IMR-90 (cell line): ENCODE measurements at regions not wholly inside any gene's neighbourhood (a gene's known extent, or its start where the extent isn't known, plus 50 kb on each side); places are given as distances from the start of the nearest gene placed in this dataset.
A peak's percentile ranks its signal among the peaks of the same experiment; 100 is the strongest.

ENCODE experiments used
- ATAC-seq: fragments of 200-7000 bp; cut with Tn5 transposase; 2 replicates; pipeline ENCODE4 v1.9.1; 2020; ENCODE audit warnings: low read depth, mild to moderate bottlenecking, moderate library complexity
- BruUV-seq: library from RNA; stranded (reverse); fragments of 400-500 nt; replicated peaks from 2 replicates; lab custom pipeline; 2021; lab: Mats Ljungman, UMichigan
- CTCF ChIA-PET: fragments of 300-600 bp; formaldehyde crosslinking; extraction: SDS; loops from one replicate; lab custom pipeline; 2021; ENCODE audit warnings: antibody characterized with exemption; lab: Yijun Ruan, JAX
- POLR2A ChIA-PET: fragments of 300-600 bp; sonication (Branson Sonifier 250); formaldehyde crosslinking; loops from one replicate; lab custom pipeline; 2022; ENCODE audit warnings: antibody characterized with exemption; ENCODE audit not compliant: unreplicated experiment; lab: Charles Lee
- DNase-seq: peaks from one replicate; pipeline ENCODE4 v3.0.0; 2013
- H2AFZ ChIP-seq: replicated peaks from 2 replicates; pipeline ENCODE3; 2013; ENCODE audit warnings: low read length, mild to moderate bottlenecking; ENCODE audit not compliant: poor library complexity
- H2AK5ac ChIP-seq: 2 replicates; pipeline ENCODE4 v1.6.1; 2013; ENCODE audit warnings: low read depth, low read length, inconsistent platforms
- H2AK9ac ChIP-seq: replicated peaks from 2 replicates; pipeline ENCODE3; 2013; ENCODE audit warnings: mild to moderate bottlenecking, low read depth, low read length, moderate library complexity; ENCODE audit not compliant: poor library complexity
- H2BK120ac ChIP-seq: 2 replicates; pipeline ENCODE4 v1.6.1; 2013; ENCODE audit warnings: low read depth, low read length, inconsistent platforms
- H2BK15ac ChIP-seq: 3 replicates; pipeline ENCODE4 v1.6.1; 2013; ENCODE audit warnings: low read depth, low read length, inconsistent platforms
- H2BK20ac ChIP-seq: 2 replicates; pipeline ENCODE4 v1.6.1; 2013; ENCODE audit warnings: low read depth, mild to moderate bottlenecking, inconsistent platforms, low read length, moderate library complexity
- H2BK5ac ChIP-seq: 2 replicates; pipeline ENCODE4 v1.6.1; 2013; ENCODE audit warnings: mild to moderate bottlenecking, low read depth, low read length, inconsistent platforms; ENCODE audit not compliant: poor library complexity, severe bottlenecking
- H3K14ac ChIP-seq: replicated peaks from 2 replicates; pipeline ENCODE4 v1.6.1; 2013; ENCODE audit warnings: low read depth, low read length, inconsistent platforms
- H3K18ac ChIP-seq: 2 replicates; pipeline ENCODE4 v1.6.1; 2013; ENCODE audit warnings: low read depth, low read length, control low read depth
- H3K23ac ChIP-seq: 2 replicates; pipeline ENCODE4 v1.6.1; 2013; ENCODE audit warnings: low read depth, low read length, inconsistent platforms
- H3K27ac ChIP-seq: 2 replicates; pipeline ENCODE4 v1.5.1; 2013; ENCODE audit warnings: mild to moderate bottlenecking, control low read depth, low read length; ENCODE audit not compliant: insufficient read depth
- H3K27me3 ChIP-seq: 2 replicates; pipeline ENCODE4 v1.6.1; 2013; ENCODE audit warnings: low read length; ENCODE audit not compliant: control insufficient read depth, insufficient read depth
- H3K36me3 ChIP-seq: 2 replicates; pipeline ENCODE4 v1.6.1; 2013; ENCODE audit warnings: low read length, mixed read lengths; ENCODE audit not compliant: control insufficient read depth, insufficient read depth
- H3K4ac ChIP-seq: 2 replicates; pipeline ENCODE4 v1.6.1; 2013; ENCODE audit warnings: low read depth, low read length, inconsistent platforms
- H3K4me1 ChIP-seq: 2 replicates; pipeline ENCODE4 v1.6.1; 2013; ENCODE audit warnings: low read length, mixed read lengths; ENCODE audit not compliant: control insufficient read depth, insufficient read depth
- H3K4me2 ChIP-seq: 2 replicates; pipeline ENCODE4 v1.6.1; 2013; ENCODE audit warnings: low read depth, mild to moderate bottlenecking, control low read depth, low read length, moderate library complexity
- H3K4me3 ChIP-seq: 2 replicates; pipeline ENCODE4 v1.5.1; 2013; ENCODE audit warnings: low read depth, mild to moderate bottlenecking, control low read depth, low read length, moderate library complexity; ENCODE audit not compliant: insufficient read depth
- H3K56ac ChIP-seq: 2 replicates; pipeline ENCODE4 v1.6.1; 2013; ENCODE audit warnings: low read length, inconsistent platforms; ENCODE audit not compliant: insufficient read depth; ENCODE audit errors: extremely low read depth
- H3K79me1 ChIP-seq, 2 experiments: 2 replicates each; pipeline ENCODE4 v1.6.1; 2013; ENCODE audit warnings: low read length in 2 of 2, inconsistent platforms in 1 of 2, low read depth in 1 of 2
- H3K9ac ChIP-seq: 2 replicates; pipeline ENCODE4 v1.6.1; 2013; ENCODE audit warnings: low read depth, low read length, control low read depth
- H3K9me1 ChIP-seq: 2 replicates; pipeline ENCODE4 v1.6.1; 2013; ENCODE audit warnings: low read length, inconsistent platforms; ENCODE audit not compliant: insufficient read depth
- H3K9me3 ChIP-seq: 2 replicates; pipeline ENCODE4 v1.6.1; 2013; ENCODE audit warnings: low read length; ENCODE audit not compliant: control insufficient read depth, insufficient read depth
- H4K20me1 ChIP-seq: 2 replicates; pipeline ENCODE4 v1.6.1; 2013; ENCODE audit warnings: low read length, inconsistent platforms; ENCODE audit not compliant: insufficient read depth
- H4K5ac ChIP-seq: 2 replicates; pipeline ENCODE4 v1.6.1; 2013; ENCODE audit warnings: mild to moderate bottlenecking, low read depth, low read length, control low read depth
- H4K8ac ChIP-seq, 2 experiments: 2 replicates each; pipeline ENCODE4 v1.6.1; 2013; ENCODE audit warnings: low read depth in 2 of 2, low read length in 2 of 2, control low read depth in 1 of 2, inconsistent platforms in 1 of 2
- H4K91ac ChIP-seq: 2 replicates; pipeline ENCODE4 v1.6.1; 2013; ENCODE audit warnings: low read depth, low read length, inconsistent platforms; ENCODE audit not compliant: insufficient read depth
- BHLHE40 ChIP-seq: fragments of 150-350 bp; IDR thresholded peaks from 2 replicates; pipeline ENCODE4 v1.6.1; 2016; ENCODE audit warnings: mild to moderate bottlenecking, low read depth, low read length
- MAFK ChIP-seq: IDR thresholded peaks from 2 replicates; pipeline ENCODE4 v1.6.1; 2012; ENCODE audit warnings: low read depth, low read length, improper control_type of control experiment
- NFE2L2 ChIP-seq: fragments of 150-350 bp; IDR thresholded peaks from 2 replicates; pipeline ENCODE4 v1.6.1; 2016; ENCODE audit warnings: low read depth, mild to moderate bottlenecking, low read length
- RAD21 ChIP-seq: IDR thresholded peaks from 2 replicates; pipeline ENCODE4 v1.6.1; 2012; ENCODE audit warnings: low read length, improper control_type of control experiment
- RCOR1 ChIP-seq: IDR thresholded peaks from 2 replicates; pipeline ENCODE4 v1.6.1; 2012; ENCODE audit warnings: mild to moderate bottlenecking, low read length, improper control_type of control experiment; ENCODE audit not compliant: insufficient replicate concordance
- SMC3 ChIP-seq: fragments of 150-350 bp; IDR thresholded peaks from 2 replicates; pipeline ENCODE4 v1.6.1; 2016; ENCODE audit warnings: low read depth, mild to moderate bottlenecking, antibody characterized with exemption, low read length, moderate library complexity
- WGBS, 2 experiments: methylation state at CpG; one replicate each; pipeline versions ENCODE4 v1.1.5 to v1.1.7; 2013; ENCODE audit warnings: missing lambda C conversion rate in 2 of 2; ENCODE audit not compliant: insufficient read length in 1 of 2; ENCODE audit errors: extremely low coverage in 2 of 2; 5-methylcytosine and 5-hydroxymethylcytosine counted together
- dilution Hi-C: fragments of 300-500 bp; cut with HindIII; formaldehyde crosslinking; loops from one replicate; pipeline ENCODE4 v1.14.3; 2018; ENCODE audit warnings: low sequenced_read_pairs; ENCODE audit not compliant: unreplicated experiment
- in situ Hi-C: fragments of 300-500 bp; cut with MboI; formaldehyde crosslinking; loops from 3 replicates; pipeline ENCODE4 v1.14.3; 2019; ENCODE audit warnings: low sequenced_read_pairs, inconsistent platforms, mixed read lengths
- intact Hi-C: fragments of 100-400 bp; cut with micrococcal nuclease; formaldehyde crosslinking; loops from 2 replicates; pipeline ENCODE4 v1.10.0; 2022
- TF ChIP-seq, protein P1 (sequence below): fragments of 150-350 bp; IDR thresholded peaks from 2 replicates; pipeline ENCODE4 v1.6.1; 2016; ENCODE audit warnings: low read depth, mild to moderate bottlenecking, low read length, moderate library complexity, borderline replicate concordance
- TF ChIP-seq, protein P2 (sequence below): conservative IDR thresholded peaks from 2 replicates; pipeline ENCODE4 v1.5.1; 2012; ENCODE audit warnings: mild to moderate bottlenecking, low read depth, low read length, improper control_type of control experiment

DNA sequence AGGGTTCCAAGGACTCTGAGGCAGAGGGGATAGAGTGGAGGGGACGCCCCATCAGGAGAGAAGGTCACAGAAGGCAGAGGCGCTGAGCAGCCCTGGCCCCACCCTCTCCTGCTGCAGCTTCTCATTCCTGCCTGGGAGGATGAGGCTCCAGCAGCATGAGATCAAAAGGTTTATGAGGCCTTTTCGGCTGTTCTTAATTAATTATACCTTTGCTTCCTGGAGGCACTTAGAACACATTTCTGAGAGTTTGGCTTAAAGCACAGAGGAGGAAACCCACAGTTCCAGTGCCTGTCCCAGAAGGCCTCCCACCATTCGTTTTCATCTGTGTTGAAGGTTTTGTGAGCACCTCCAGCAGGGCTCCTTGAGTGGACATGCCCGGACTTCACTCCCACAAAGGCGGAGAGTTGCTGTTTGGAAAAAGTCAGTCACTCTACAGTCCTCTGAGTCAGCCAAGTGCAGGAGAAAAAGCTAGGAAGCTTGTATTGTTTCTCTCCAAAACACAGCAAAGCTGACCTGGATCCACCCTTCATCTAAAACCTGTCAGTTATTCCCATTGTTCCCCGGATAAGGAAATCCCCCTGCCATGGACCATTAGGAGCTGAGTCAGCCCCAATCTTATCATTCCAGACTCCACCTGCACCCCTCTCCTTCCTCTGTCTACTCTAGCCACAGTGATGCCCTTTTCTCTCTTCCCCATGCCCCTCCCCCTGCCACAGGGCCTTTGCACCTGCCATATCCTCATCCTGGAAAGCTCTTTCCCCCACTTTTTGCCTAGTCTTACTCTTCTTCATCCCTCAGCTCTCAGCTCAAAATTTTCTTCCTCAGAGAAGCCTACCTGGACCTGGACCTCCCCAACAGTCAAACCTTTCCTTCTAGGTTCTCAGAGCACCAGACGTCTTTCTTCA lies 276.8 kb downstream of the FBXW7 start:
- H4K20me1 ChIP-seq, result no peaks in the 10 kb centered on the region
- peak overlapping the region; percentile 99 for H2BK5ac ChIP-seq
- peak overlapping the region; percentile 80 to 94; a peak in 3 of 4 replicates for H4K8ac ChIP-seq
- dilution Hi-C loops (no loop called here), in situ Hi-C loops (no loop called here), intact Hi-C loops (loop anchor here (5.0 kb wide), 1 partner anchor 222 kb away; no protein-coding TSS in a partner anchor)
- H3K14ac ChIP-seq, result peak overlapping the region; percentile 98
- peak overlapping the region; percentile 94 for H4K5ac ChIP-seq
- H2AK9ac ChIP-seq, result peak overlapping the region; percentile 95
- H3K79me1 ChIP-seq, result no peaks in the 10 kb centered on the region
- DNase-seq (peak; percentile 73), ATAC-seq (peak; percentile 71)
- H2BK20ac ChIP-seq, result peak overlapping the region; percentile 93
- peak overlapping the region; percentile 36 for H3K27ac ChIP-seq
- no peaks in the 10 kb centered on the region for H3K27me3 ChIP-seq
- TF ChIP-seq, protein P1, sequence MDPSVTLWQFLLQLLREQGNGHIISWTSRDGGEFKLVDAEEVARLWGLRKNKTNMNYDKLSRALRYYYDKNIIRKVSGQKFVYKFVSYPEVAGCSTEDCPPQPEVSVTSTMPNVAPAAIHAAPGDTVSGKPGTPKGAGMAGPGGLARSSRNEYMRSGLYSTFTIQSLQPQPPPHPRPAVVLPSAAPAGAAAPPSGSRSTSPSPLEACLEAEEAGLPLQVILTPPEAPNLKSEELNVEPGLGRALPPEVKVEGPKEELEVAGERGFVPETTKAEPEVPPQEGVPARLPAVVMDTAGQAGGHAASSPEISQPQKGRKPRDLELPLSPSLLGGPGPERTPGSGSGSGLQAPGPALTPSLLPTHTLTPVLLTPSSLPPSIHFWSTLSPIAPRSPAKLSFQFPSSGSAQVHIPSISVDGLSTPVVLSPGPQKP, result no peak
- TF ChIP-seq MAFK (no peak), SMC3 (no peak), NFE2L2 (no peak), BHLHE40 (no peak), RAD21 (no peak), RCOR1 (no peak)
- TF ChIP-seq, protein P2, sequence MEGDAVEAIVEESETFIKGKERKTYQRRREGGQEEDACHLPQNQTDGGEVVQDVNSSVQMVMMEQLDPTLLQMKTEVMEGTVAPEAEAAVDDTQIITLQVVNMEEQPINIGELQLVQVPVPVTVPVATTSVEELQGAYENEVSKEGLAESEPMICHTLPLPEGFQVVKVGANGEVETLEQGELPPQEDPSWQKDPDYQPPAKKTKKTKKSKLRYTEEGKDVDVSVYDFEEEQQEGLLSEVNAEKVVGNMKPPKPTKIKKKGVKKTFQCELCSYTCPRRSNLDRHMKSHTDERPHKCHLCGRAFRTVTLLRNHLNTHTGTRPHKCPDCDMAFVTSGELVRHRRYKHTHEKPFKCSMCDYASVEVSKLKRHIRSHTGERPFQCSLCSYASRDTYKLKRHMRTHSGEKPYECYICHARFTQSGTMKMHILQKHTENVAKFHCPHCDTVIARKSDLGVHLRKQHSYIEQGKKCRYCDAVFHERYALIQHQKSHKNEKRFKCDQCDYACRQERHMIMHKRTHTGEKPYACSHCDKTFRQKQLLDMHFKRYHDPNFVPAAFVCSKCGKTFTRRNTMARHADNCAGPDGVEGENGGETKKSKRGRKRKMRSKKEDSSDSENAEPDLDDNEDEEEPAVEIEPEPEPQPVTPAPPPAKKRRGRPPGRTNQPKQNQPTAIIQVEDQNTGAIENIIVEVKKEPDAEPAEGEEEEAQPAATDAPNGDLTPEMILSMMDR, result no peak
- no peaks in the 10 kb centered on the region for H3K36me3 ChIP-seq
- WGBS, 2 experiments, result no CpG with 5 or more reads among the region's 8 CpGs
- peak overlapping the region; percentile 82 for H2AK5ac ChIP-seq
- BruUV-seq, result no TSS peak
- peak overlapping the region; percentile 75 for H3K18ac ChIP-seq
- POLR2A ChIA-PET, result no interaction called here
- H3K9me1 ChIP-seq, result peaks cover 16% of the 10 kb centered on the region; the same call in 1 of the 2 replicates
- H4K91ac ChIP-seq, result peak overlapping the region; percentile 97
- H3K9me3 ChIP-seq, result no peaks in the 10 kb centered on the region
- H3K4me3 ChIP-seq, result no peak overlapping the region
- peak overlapping the region; percentile 62; the same call in 1 of the 2 replicates for H3K56ac ChIP-seq
- peak overlapping the region; percentile 82 for H2AFZ ChIP-seq
- peaks cover 18% of the 10 kb centered on the region for H3K4me1 ChIP-seq
- H3K4me2 ChIP-seq, result no peak overlapping the region
- CTCF ChIA-PET, result no interaction called here
- peak overlapping the region; percentile 70; the same call in 1 of the 3 replicates for H2BK15ac ChIP-seq
- peak overlapping the region; percentile 98 for H3K23ac ChIP-seq
- H3K4ac ChIP-seq, result peak overlapping the region; percentile 98
- 0 out of 2 replicates have a peak overlapping the region, but pooled peaks have one; percentile 0 for H3K9ac ChIP-seq
- peak overlapping the region; percentile 99 for H2BK120ac ChIP-seq
